NCI-H748 (cell line): ENCODE measurements at regions not wholly inside any gene's neighbourhood (a gene's known extent, or its start where the extent isn't known, plus 50 kb on each side); places are given as distances from the start of the nearest gene placed in this dataset.

Experiments used
- DNase-seq: peaks from one replicate; lab custom pipeline; 2025; ENCODE audit not compliant: unreplicated experiment; lab: John Stamatoyannopoulos, UW

DNA sequence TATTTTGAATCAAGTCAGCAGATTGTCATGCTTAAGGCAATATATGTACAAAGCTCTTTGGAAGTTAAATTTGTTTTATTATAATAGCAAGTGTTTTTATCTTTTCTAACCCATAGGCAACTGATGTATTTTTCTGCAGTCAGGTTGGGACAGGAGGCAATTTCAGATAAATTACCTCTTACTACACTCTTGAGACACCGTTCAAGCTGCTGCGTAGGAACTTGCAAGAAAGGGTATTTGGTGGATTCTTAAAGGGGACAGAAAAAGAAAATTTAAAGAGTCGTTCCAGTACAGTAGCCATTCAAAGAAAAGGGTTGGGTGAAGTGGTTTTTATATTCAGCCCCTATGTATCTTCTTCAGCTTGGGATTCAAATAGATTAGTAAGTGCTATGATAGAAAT is 112.4 kb upstream of the APC start:
- no peak for DNase-seq

GRCh38 chr5:112625689-112626438 is 111.8 kb upstream of the APC start:
- DNase-seq = no peak

GRCh38 chr5:112626715-112627114 is 111.0 kb upstream of the APC start:
- DNase-seq = no peak

DNA sequence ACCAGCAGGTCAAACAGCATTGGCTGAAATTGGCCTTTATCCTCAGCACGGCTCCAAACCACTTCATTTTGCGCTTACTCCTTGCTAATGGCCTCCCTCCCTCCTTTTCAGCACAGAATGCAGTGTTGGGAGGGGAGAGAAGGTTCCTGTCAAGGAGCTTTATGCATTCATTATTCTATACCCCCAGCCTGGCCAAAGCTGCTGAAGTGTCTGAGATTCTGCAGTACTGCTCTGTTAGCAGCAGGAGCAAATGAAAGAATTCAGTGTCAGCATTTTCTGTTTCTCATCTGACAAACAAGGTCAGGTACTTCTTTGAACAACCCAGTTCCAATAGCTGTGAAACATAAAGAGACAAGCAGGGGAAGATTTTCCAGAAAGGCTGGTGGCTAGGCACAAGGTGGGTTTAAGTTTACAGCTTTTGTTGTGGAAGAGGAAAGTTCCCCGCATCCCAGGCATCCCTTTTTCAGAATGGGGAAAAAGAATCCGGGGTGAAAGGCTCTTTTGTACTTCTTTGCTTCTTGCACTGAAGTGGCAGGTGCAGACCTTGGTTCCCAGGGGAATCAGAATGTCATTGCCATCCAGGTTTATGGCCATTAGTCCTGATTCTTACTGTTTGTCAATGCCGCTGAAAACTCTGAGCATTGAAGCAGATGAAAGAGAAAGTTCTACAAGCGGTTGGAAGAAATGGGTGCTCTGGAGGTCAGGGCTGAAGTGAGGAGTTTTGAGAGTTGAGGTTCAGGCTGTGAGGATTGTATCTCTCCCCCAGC is 109.3 kb upstream of the APC start:
- DNase-seq = no peak

DNA sequence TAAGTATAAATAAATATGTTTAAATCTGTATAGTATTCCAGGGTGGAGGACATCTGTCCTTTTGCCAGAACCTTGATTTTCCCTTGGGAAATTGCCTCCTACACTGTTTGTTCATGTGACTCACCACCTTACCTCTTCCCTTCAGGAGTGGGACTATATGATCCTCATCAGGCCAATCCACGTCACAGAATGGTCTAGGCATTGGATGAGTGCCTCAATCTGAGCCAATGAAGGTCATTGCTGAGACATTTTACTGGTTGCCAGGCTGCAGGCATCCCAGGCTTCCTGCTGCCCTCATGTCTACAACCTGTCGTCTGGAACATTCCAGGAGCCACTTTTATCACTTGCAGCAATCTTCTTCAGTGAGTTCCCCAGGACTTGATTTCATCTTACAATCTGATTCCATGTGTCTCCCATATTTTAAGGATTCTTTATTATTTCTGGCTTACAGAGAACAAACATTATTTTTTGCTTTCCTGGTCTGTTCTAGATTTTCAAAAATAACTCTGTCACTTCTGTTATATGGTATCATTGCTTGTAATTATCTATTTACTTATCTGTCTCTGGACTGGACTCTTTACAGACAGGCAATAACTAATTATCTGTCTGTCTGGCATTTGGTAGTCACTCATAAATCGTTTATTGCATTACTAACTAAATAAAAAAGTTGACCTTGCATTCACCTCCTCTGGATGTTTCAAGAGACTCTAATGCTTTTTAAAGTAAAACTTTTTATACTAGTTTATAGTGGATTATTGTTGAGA is 107.3 kb upstream of the APC start:
- no peak for DNase-seq

- no peak for DNase-seq
Observed at GRCh38 chr5:112634166-112634565, 103.5 kb upstream of the APC start.

GRCh38 chr5:112634796-112635195 is 102.9 kb upstream of the APC start:
- DNase-seq = no peak

- no peak for DNase-seq
Observed at GRCh38 chr5:112635276-112635675, 102.4 kb upstream of the APC start.

DNA sequence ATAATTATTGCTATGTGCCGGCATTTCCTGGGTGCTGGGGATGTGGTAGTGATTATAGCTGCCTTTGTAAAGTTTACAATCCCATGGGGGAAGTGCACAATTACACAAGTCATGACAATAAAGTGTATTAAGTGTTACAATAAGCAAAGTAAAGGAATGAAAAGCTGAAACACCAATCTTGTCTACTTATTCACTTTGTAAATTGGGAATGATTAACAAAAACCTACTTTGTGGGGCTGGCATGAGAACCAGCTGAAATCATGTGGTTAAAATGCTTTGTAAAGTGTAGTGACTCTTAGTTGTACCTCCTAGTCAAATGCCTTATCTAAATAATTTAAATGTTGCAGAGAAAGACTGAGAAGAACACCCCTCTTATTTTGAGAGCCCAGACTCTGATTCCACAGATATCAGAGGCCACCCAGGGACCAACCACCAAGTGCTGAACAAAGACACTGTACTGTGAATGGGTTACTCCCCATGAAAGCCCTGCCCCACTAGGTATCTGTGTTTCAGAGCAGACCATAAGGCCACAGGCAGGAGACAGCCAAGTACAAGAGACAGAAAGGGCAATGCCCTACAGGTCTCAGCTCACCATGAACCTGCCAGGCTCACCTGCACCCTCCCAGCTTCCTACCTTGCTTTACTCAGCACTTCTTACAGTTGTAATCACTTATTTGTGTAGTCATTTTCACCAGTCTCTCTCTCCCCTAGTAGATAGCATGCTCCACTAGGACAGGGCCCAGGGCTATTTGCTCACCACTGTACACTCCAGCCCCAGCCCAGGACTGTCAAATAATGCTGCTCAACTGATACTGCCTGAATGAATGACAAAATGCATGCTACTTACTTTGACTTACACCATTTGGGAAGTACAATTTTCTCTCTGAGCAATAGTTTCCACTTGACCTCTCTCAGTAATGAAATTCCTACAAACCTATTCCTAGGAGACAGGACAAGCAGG is 101.6 kb upstream of the APC start:
- DNase-seq = no peak

DNA sequence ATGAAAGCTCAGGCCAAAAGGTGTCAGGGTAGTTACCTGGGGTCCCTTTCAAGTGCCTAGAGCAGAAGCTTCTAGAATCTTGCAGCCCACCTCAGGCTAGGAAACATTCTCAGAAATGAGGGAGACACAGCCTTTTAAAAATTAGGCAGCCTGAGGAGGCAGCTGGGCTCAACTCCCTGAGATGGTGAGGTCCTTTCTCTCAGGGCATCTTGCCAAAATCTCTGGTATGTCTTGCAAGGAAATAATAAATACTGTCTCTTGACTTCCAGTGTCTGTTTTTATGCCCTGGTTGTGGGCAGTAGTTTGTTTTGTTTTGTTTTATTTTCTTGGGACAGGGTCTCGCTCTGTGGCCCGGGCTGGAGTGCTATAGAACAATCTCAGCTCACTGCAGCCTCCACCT is 100.9 kb upstream of the APC start:
- no peak for DNase-seq

DNA sequence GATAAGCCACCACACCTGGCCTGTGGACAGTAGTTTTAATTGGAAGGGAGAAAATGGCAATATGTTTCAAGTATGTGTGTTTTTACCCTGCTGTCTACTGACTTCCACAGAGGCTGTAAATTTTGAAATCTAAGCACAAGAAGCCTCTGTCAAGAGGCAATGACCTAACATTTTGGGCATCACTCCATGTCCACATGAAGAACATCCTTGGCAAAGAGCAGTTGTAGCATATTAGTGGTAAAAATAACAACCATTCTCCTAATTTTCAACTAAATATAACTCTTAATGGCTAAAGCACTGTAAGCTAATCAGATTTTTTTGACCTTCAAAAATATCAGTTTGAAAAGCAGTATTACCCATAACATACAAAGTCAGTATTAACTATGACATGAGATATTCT is 100.3 kb upstream of the APC start:
- DNase-seq = no peak

DNA sequence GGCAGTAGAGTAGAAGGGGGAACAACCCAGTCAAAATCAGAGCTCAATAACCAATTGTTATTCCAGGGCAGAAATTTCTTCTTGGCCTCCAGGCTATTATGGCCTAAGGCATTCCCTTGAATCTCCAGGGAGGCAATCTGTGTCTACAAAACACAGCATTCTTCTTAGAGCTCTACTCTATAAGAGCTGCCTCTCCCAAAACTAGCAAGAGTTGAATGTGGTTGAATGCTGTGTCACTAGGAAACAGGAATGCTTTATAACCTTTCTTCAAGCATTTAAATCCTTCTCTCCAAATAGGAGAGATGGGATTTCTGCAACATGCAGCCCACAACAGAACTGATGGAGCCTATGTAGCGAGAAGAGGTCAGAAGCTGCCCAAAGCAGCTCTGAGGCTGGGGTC is 97.1 kb upstream of the APC start:
- no peak for DNase-seq

- DNase-seq = no peak
Observed at GRCh38 chr5:112641515-112642110, 96.1 kb upstream of the APC start.

DNA sequence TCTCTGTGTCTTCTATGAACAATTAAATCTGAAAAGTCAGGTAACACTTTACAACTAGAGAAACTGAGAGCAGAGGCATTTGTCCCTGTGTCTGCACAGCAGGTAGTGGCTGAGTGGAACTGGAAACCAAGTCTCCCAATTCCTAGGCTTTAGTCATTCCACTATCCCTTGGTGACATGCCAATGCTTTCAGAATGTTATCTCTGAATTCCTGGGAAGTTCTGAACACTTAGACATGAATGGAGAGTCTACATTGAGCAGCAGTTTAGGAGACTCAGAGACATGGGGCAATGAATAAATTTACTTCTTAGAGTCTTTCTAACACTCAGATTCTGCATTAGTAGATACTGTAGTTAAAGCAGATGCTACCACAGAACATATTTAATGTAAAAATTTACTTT is 94.8 kb upstream of the APC start:
- DNase-seq = no peak

GRCh38 chr5:112643339-112643971 is 94.2 kb upstream of the APC start:
- no peak for DNase-seq

DNA sequence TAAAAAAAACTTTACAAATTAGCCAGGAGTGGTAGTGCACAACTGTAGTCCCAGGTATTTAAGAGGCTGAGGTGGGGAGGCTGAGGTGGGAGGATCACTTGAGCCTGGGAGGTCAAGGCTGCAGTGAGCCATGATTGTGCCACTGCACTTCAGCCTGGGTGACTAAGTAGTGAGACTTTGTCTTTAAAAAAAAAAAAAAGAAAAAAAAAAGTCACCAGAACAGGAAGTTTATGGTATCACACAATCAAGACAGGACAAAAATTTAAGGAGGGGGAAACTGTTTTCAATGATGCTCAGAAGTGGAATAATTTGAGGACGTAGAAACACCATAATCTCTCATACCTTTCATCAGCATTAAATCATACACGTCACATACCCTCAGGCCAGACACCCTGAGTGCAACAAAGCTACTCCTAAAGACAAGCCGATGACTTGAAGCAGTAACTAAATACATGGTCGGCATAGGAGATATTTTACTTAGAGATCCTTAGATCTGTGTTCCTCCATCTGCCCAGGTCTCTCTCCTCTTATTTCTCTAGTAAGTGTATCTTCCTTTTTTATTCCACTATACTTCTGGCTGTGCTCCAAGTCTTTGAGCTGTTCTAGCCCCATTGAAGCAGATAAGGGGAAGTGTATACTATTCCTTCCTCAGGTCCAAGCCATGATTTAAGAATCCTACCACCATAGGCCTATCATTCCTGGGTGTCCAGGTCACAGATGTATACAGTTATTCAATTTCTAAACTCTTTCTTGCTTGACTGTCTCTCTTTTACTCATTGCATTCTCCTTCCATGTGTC is 91.3 kb upstream of the APC start:
- DNase-seq = no peak

DNA sequence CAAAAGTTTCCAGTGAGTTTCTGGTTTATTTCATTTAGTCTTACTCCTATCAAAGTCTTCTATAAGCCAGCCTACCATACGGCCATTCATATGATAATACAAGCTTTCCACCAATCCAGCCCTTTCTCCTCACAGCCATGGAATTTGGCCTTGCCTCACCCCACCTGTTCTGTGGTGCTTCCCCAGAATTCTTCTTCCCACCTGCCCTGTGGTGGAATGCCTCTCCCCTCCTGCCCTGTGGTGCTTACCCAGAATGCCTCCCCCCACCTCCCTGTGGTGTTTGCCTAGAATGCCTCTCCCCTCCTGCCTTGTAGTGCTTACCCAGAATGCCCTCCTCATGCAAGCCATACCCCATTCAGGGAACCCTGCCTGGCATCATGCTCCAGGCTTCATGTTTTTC is 90.3 kb upstream of the APC start:
- no peak for DNase-seq

DNA sequence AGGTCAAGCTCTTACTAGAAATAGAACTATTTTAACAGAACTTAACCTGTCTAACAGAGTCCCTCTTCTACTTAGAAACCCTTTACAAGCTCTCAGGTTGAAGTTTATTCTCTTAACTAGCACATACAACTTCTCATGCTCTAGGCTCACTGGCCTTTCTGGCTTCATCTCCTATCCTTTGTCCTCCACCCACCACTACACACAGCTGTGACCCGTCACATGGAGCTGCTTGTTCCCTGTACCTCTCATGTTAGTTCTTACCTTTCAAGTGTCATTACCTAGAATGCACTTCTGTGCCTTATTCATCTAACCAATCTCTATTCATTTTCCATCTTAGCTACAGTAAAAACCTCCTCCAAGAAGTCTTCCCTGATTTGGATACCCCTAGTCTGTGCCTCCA is 89.4 kb upstream of the APC start:
- DNase-seq = no peak

- no peak for DNase-seq
Observed at GRCh38 chr5:112649882-112650281, 87.8 kb upstream of the APC start.
